PC-9 (cell line): ENCODE measurements at regions not wholly inside any gene's neighbourhood (a gene's known extent, or its start where the extent isn't known, plus 50 kb on each side); places are given as distances from the start of the nearest gene placed in this dataset.
"Not testable (repeated sequence)": the region's sequence is repeated elsewhere in the genome, so short reads cannot be mapped to it uniquely, and the experiment has no call there.

Experiments
- EZH2 ChIP-seq: fragments of 200-600 bp; sonication (generic); IDR thresholded peaks from 2 replicates; pipeline ENCODE4 v1.8.0; 2017; ENCODE audit warnings: antibody characterized with exemption, low read depth
- TF ChIP-seq, protein P1 (sequence below): fragments of 200-600 bp; sonication (generic); conservative IDR thresholded peaks from 2 replicates; pipeline ENCODE4 v1.6.1; 2017; ENCODE audit warnings: mixed run types, antibody characterized with exemption, mild to moderate bottlenecking, moderate library complexity

DNA sequence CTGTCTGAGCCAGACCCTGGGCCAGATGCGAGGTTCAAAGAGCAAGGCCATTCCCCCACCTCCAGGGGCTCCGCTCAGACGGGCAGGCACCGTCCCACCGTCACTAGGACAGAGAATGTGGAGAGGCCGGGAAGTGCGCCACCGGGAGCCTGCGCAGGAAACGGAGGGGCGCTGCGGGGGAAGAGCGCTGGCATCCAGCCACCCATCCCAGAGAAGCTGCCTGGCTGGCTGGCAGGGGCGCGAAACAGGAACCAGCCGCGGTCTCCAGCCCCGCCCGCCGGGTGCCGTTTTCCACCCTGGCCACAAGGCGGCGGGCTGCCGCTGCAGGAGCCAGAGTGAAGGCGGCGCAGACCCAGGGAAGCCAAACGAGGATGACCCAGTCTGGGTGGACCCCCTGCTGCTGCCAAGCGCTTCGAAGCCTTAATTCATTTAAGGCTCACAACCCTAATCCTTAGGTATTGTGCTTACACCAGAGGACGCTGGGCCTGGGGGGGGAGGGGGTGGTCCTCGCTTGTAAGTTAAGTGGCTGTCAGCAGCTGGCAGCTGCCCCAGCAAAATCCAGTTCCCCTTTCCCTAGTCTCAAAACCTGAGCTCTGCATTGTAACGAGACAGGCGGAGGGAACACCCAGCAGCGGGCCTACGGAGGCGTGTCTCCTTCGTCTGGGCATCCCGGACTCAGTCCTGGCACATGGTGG is 114.8 kb upstream of the SMURF2 start:
- TF ChIP-seq, protein P1, sequence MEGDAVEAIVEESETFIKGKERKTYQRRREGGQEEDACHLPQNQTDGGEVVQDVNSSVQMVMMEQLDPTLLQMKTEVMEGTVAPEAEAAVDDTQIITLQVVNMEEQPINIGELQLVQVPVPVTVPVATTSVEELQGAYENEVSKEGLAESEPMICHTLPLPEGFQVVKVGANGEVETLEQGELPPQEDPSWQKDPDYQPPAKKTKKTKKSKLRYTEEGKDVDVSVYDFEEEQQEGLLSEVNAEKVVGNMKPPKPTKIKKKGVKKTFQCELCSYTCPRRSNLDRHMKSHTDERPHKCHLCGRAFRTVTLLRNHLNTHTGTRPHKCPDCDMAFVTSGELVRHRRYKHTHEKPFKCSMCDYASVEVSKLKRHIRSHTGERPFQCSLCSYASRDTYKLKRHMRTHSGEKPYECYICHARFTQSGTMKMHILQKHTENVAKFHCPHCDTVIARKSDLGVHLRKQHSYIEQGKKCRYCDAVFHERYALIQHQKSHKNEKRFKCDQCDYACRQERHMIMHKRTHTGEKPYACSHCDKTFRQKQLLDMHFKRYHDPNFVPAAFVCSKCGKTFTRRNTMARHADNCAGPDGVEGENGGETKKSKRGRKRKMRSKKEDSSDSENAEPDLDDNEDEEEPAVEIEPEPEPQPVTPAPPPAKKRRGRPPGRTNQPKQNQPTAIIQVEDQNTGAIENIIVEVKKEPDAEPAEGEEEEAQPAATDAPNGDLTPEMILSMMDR: peak; percentile 93
- not testable (repeated sequence) for TF ChIP-seq EZH2
